ENCODE measurements at regions not wholly inside any gene's neighbourhood (a gene's known extent, or its start where the extent isn't known, plus 50 kb on each side); places are given as distances from the start of the nearest gene placed in this dataset.

GRCh38 chr12:76964784-76965571 lies 86.2 kb upstream of the CSRP2 start:
- no peaks in the 10 kb centered on the region for H3K27me3 ChIP-seq (ENCODE audit: control insufficient read depth, insufficient read depth, low read length)
- no peaks in the 10 kb centered on the region for H3K9me3 ChIP-seq (ENCODE audit: control insufficient read depth, insufficient read depth, low read depth, low read length)
- H3K27ac ChIP-seq (ENCODE audit: low read length): no peak overlapping the region
- intact Hi-C loops (cut with micrococcal nuclease; ENCODE audit: unreplicated experiment): no loop called here
- TF ChIP-seq CTCF (IDR thresholded peaks at IDR 0.05) (no peak), TCF7L2 (IDR thresholded peaks at IDR 0.05; ENCODE audit: low read depth, low read length) (no peak), REST (IDR thresholded peaks at IDR 0.05; ENCODE audit: insufficient read depth in 1 of 2, low read depth in 2 of 2, low read length in 1 of 2) (no peak), SIN3A (IDR thresholded peaks at IDR 0.05; ENCODE audit: borderline replicate concordance, insufficient read depth, low read depth, low read length) (no peak), POLR2AphosphoS5 (IDR thresholded peaks at IDR 0.05; ENCODE audit: low read depth, low read length) (no peak)
- no peak for DNase-seq (ENCODE audit: low read depth, low spot score)
- H3K36me3 ChIP-seq (ENCODE audit: control insufficient read depth, insufficient read depth, low read length): no peaks in the 10 kb centered on the region
- in situ Hi-C loops (cut with HindIII; ENCODE audit: low pct_unique_long_range_greater_than_20kb, low sequenced_read_pairs): no loop called here
- ChIA-PET POLR2A (no interaction called here), CTCF (no interaction called here)
- ATAC-seq: no peak
- no TSS peak for BruUV-seq (replicated peaks)
- no peaks in the 10 kb centered on the region for H3K4me1 ChIP-seq (ENCODE audit: control insufficient read depth, insufficient read depth, low read length)
- no peak overlapping the region for H3K4me3 ChIP-seq (ENCODE audit: low read depth in 2 of 2, low read length in 2 of 2)

GRCh38 chr12:76962099-76962498 lies 83.3 kb upstream of the CSRP2 start:
- intact Hi-C loops (cut with micrococcal nuclease; ENCODE audit: unreplicated experiment) (no loop called here), in situ Hi-C loops (cut with HindIII; ENCODE audit: low pct_unique_long_range_greater_than_20kb, low sequenced_read_pairs) (no loop called here)
- ChIA-PET CTCF (no interaction called here), POLR2A (no interaction called here)
- H3K4me1 ChIP-seq (ENCODE audit: control insufficient read depth, insufficient read depth, low read length): no peaks in the 10 kb centered on the region
- H3K27ac ChIP-seq (ENCODE audit: low read length): no peak overlapping the region
- no TSS peak for BruUV-seq (replicated peaks)
- H3K4me3 ChIP-seq (ENCODE audit: low read depth in 2 of 2, low read length in 2 of 2): no peak overlapping the region
- no peaks in the 10 kb centered on the region; the same call in 1 of the 2 replicates for H3K27me3 ChIP-seq (ENCODE audit: control insufficient read depth, insufficient read depth, low read length)
- no peaks in the 10 kb centered on the region for H3K9me3 ChIP-seq (ENCODE audit: control insufficient read depth, insufficient read depth, low read depth, low read length)
- no peaks in the 10 kb centered on the region for H3K36me3 ChIP-seq (ENCODE audit: control insufficient read depth, insufficient read depth, low read length)
- ATAC-seq: no peak
- TF ChIP-seq POLR2AphosphoS5 (IDR thresholded peaks at IDR 0.05; ENCODE audit: low read depth, low read length) (no peak), REST (IDR thresholded peaks at IDR 0.05; ENCODE audit: insufficient read depth in 1 of 2, low read depth in 2 of 2, low read length in 1 of 2) (no peak), TCF7L2 (IDR thresholded peaks at IDR 0.05; ENCODE audit: low read depth, low read length) (no peak), SIN3A (IDR thresholded peaks at IDR 0.05; ENCODE audit: borderline replicate concordance, insufficient read depth, low read depth, low read length) (no peak), CTCF (IDR thresholded peaks at IDR 0.05) (no peak)
- no peak for DNase-seq (ENCODE audit: low read depth, low spot score)
